NK-92 (cell line): ENCODE measurements at regions not wholly inside any gene's neighbourhood (a gene's known extent, or its start where the extent isn't known, plus 50 kb on each side); places are given as distances from the start of the nearest gene placed in this dataset.
"Not testable (repeated sequence)": the region's sequence is repeated elsewhere in the genome, so short reads cannot be mapped to it uniquely, and the experiment has no call there.

Experiments
- DNase-seq: peaks from one replicate; lab custom pipeline; 2025; ENCODE audit not compliant: unreplicated experiment; lab: John Stamatoyannopoulos, UW

DNA sequence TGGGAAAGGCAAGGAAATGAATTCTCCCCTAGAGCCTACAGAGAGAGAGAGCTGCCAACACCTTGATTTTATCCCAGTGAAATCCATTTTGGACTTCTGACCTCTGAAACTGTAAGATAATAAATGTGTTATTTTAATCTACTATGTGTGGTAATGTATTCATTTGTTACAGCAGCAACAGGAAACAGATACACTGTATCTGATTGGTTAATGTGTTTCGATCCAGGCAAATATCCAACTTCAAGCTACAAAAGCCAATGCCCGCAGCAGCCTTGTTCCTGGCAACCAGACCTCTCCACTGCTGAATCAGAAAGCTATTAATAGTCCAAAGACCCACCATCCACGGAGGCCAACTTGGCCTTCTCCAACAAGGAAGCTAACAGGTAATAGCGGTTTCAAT is 318.1 kb downstream of the PTTG2 start:
- no peak for DNase-seq

DNA sequence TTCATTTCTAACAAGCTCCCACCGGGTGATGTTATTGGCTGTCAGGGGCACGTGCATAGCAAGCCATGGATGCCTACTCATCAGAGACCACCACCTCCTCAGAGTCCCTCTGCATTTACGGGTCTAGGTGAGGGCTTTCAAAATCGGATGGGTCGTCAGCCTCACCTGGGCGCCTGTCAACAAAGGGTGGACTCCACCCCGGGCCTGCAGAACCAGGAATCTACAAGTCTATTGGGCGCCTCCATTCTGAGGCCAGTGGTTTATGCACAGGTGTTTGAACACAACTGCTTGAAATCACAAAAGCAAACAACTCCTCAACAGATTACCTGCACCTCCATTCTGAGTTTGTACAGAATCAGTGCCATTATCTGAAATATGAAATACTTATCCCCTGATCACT is 318.9 kb downstream of the PTTG2 start:
- no peak for DNase-seq

DNA sequence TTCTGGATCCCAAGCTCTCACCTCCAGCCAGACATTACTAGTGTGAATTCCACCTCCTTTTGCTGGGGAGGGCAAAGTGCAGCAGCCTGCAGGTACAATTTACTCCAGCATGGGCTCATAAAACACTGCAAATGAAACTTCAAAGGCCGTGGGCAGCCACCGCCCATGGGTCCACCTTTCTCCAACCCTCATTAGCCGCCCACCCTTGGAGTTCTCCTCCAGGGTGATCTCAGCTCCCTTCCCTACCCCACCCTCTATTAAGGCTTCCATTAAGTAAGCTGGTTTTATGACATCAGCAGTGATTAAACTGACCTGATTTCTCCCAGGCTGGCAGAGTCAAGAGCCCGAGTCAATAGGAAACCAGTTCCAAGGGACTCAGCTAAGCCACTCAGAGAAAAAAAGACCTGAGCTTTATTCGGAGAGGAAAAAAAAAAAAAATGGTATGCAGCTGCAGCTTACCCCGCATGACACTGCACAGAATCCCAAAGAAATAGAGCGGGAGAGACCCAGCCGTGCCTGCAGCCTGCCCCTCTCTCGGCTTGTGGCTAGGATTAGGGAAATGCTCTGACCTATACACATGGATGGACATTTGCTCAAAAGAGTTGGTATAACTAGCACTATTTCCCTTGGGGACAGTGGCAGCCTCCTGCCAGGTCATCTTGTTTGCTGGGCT is 319.6 kb downstream of the PTTG2 start:
- DNase-seq: no peak

GRCh38 chr4:38280323-38280706 is 320.1 kb downstream of the PTTG2 start:
- DNase-seq: no peak

- DNase-seq: no peak
These were observed 321.3 kb downstream of the PTTG2 start for GRCh38 chr4:38281371-38282071.

DNA sequence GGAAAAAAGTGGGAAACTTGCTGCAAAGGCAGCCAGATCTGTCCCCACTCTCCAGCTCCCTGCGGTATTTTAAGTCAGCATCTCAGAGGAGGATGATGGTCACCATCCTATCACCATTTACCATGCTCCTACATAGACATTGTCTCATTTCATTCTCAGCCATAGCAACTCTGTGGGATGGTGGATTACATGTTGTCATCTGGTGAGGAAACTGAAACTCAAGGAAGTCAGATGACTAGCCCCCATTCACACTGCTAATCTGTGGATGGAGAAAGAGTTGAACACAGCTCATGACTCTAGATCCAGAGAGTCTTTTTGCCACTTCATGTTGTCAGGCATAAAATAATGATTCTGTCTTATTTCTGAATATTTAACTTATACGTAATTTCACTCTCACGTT is 323.5 kb downstream of the PTTG2 start:
- DNase-seq: no peak

- no peak for DNase-seq
These were observed 324.3 kb downstream of the PTTG2 start for GRCh38 chr4:38284294-38285030.

DNA sequence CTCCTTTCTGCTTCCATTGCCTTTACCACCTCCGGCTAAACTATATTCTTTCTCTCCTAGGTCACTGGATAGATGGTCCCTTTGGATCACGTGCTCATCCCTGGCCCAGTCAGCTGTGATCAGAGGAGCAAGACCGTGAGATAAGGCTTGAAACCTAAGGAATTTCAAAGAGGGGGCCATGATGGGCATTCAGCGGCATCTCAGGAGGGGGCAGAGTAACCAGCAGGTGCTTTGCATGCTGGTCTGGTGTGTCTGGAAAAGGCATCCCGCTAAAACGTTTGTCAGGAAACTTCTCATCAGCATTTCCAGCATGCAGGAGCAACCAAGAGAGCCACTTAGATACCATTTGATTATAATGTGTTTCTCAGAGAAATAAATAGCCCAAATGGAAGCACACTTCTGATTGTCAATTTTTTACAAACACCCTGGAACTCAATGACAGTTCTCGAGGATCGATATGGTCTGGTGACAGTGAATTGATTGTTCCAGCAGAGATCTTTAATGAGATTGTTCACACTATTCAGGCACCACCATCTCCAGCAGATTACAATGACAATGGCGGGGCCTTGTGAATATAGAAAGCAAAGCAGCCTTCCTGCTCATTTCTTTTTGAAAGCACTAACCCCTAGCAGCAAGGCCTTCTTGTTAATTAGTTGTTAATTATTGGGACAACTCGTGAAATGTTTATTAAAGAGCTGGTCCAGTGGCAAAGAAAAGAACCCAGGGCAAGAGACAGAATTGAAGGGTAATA is 327.1 kb downstream of the PTTG2 start:
- DNase-seq: no peak

GRCh38 chr4:38289553-38289952 is 329.4 kb downstream of the PTTG2 start:
- DNase-seq: no peak

GRCh38 chr4:38290366-38290765 is 330.2 kb downstream of the PTTG2 start:
- DNase-seq: no peak

DNA sequence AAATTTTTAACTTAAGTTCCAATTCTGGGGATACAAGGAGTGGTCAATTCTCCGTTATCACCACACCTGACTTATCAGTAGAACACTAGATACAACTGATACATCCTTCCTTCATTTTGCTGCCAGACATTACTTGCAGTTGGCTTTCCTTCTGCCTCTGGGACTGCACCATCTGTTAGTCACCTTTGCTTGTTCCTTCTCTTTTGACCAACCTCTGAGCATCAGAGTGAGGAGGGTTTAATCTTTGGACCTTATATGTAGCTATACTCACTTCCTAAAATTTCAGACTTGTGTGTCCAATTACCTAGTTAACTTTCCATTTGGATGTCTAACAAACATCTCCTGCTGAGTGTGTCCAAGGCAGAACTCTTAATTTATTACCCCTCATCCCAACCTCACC is 330.7 kb downstream of the PTTG2 start:
- DNase-seq: no peak

- no peak for DNase-seq
These were observed 332.3 kb downstream of the PTTG2 start for GRCh38 chr4:38292529-38292928.

- no peak for DNase-seq
These were observed 334.0 kb downstream of the PTTG2 start for GRCh38 chr4:38294238-38294637.

- no peak for DNase-seq
These were observed 336.9 kb downstream of the PTTG2 start for GRCh38 chr4:38297061-38297460.

- no peak for DNase-seq
These were observed 338.9 kb downstream of the PTTG2 start for GRCh38 chr4:38298868-38299713.

DNA sequence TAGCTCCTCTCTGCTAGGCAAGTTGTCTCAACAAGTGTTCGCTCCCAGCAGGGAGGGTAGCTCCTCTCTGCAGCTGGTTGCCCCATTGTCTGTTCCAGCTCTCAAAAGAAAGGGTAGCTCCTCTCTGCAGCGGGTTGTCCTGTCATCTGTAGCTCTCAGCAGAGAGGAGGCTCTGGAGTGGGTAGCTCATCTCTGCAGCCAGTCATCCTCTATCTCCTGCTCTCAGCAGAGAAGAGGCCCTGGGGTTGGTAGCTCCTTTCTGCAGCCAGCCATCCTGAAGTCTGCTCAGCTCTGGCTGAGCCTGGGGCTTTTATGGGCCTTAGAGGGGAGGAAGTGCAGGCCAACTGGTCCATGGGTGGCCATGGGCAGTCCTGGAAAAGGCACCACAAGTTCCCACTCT is 342.7 kb downstream of the PTTG2 start:
- DNase-seq: no peak

DNA sequence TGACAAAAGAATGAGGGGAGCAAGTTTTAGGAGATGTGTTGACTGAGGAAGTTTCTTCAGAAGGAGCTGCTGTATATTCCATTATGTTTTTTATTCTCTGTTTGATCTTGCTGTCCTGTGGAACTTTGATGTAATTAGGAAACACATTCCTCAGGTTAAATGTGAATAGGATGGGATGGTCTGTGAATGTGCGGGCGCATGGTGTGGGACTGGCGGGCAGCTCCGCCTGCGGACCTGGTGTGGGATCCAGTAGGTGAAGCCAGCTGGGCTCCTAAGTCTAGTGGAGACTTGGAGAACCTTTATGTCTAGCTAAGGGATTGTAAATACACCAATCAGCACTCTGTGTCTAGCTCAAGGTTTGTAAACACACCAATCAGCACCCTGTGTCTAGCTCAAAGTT is 344.3 kb downstream of the PTTG2 start:
- not testable (repeated sequence) for DNase-seq

DNA sequence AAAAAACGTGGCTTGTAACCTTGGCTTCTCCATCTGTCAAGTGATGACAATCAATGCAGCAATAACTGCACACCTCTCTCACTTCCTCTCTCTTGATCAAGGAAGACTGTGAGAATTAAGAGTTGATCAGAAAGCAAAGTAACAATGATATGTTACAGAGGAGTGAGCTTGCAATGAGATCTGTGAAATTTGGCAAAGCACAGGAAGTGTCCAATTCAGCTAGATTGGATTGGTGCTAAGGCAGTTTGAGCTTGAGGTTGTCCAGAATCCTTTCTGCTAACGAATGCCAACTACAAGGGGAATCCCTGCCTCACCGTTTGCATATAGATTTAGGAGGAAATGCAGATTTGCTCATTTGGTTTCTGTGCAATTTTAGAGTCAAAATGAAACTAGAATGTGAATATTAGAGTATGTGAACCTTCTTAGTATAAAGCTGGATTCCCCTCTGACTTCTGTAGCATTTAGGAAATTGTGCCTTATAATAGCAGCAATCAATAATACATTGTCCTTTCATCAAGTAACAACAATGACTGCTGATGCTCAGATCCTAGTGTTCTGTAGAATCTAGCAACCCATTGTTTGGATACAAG is 346.4 kb downstream of the PTTG2 start:
- DNase-seq: no peak

GRCh38 chr4:38308728-38309311 is 348.6 kb downstream of the PTTG2 start:
- no peak for DNase-seq

- no peak for DNase-seq
These were observed 349.3 kb downstream of the PTTG2 start for GRCh38 chr4:38309471-38309870.
